Esophagus mucosa (tissue), 1 donor: ENCODE measurements at regions not wholly inside any gene's neighbourhood (a gene's known extent, or its start where the extent isn't known, plus 50 kb on each side); places are given as distances from the start of the nearest gene placed in this dataset.
A peak's percentile ranks its signal among the peaks of the same experiment; 100 is the strongest.

ENCODE experiments used
- ATAC-seq: fragments of 200-7000 bp; cut with Tn5 transposase; one replicate; pipeline ENCODE4 v1.9.1; 2020
- donor health status: DM: yes; HTN: yes; CAD: no.

DNA sequence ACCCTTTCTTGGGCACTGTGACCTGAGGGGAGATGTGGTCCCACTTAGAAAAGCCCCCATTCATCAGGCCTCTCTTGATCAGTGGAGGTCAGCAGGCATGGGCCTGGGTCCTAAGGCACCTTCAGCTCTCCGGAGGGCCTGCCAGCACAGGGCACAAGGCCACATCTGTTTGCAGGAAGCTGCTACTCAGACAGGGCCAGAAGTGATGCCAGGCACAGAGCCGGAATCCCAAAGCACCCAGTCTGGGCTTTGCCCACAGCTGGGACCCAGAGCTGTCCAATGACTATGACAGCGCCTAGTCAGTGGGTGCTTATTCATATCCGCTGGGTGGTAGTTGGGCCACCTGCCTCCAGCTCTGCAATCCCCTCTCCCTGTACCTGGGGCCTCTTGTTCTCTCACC, 63.2 kb upstream of the ELN start:
- no peak for ATAC-seq

DNA sequence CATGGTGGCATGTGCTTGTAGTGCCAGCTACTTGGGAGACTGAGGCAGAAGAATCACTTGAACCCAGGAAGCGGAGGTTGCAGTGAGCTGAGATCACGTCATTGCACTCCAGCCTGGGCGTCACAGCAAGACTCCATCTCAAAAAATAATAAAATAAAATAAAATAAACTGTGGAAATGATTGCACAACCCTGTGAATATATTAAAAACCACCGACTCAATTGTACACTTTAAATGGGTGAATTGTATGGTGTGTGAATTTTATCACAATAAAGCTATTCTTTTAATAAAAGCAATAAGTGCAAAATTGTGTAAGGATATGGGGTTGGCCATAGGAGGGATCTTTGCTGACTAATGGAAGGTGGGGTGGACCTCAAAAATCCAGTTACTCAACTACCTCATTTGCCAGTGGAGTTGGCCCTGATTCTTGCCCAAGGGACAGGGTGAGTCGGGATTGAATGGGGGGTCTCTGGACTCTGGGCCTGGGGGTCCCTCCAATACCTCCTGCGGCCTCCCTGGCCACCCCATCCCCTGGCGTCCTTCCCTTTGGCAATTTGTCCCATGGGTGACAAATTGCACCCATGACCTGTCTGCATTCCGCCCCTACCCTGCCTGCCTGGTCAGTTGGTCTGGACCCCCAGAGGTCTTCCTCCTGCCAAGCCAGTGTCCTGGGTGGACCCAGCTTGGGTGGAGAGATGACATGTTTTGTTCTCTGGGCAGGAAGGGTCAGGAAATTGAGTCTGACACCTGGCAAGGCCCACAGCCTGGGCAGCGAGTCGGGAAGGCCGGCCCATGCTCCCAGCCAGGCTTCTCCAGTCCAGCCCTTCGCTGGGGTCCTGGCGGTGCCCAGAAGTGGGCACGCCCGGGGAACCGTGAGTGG, 61.7 kb upstream of the ELN start:
- peak; percentile 55 for ATAC-seq

DNA sequence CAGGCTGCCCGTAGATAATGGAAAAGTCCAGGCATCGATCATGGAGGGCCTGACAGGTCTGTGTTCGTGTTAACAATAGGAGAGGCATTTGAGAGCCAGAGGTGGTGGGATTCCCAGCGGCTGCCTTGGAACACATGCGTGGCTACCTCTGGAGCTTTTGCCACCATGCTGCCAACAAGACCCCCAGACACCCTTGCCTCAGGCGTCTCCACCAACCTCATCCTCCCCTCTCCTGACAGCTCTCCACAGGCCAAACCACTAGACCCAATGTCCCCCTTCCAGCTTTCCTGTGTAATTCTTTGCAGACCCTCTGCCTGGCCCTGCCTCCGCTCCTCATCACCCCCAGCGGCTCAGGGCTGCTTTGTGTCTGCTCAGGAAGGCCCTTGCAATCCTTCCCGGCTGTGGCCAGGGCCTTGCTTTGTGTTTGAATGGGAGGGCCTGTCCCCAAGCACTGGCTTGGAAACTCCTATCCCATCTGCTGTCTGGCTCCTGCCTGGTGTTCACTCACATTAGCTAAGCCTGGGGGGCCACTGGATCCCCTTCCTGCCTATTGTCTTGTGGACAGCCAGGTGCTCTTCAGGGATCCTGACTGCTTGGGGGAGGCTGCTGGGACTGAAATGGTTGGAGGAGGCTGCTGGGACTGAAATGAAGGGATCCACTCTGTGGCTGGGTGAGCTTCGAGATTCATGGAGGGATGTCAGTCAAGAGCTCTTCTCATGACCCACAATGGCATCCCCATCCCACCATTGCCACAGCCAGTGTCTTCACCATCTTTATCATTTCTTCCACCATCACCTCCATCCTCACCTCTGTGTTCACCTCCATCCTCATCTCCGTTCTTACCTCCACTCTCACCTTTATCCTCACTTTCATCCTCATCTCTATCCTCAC, 60.8 kb upstream of the ELN start:
- ATAC-seq: no peak

DNA sequence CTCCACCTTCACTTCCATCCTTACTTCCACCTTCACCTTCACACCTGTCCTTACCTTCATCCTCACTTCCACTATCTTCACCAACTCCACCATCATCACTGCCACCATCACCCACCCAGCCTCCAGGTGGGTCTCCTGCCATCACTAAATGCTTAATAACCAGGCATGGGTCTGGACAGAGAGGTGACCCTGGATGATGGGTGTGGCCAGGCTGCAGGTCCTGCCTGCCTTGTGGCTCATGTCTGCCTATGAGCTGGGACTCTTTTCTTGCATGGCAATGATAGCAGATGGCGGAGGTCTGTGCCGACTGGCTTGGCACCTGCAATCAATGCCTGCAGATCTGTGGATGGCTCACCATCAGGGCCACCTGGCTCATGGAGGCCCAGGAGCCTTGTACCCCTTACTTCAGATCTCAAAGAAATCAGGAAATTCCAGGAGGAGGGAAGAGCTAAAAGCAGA, 60.1 kb upstream of the ELN start:
- no peak for ATAC-seq

DNA sequence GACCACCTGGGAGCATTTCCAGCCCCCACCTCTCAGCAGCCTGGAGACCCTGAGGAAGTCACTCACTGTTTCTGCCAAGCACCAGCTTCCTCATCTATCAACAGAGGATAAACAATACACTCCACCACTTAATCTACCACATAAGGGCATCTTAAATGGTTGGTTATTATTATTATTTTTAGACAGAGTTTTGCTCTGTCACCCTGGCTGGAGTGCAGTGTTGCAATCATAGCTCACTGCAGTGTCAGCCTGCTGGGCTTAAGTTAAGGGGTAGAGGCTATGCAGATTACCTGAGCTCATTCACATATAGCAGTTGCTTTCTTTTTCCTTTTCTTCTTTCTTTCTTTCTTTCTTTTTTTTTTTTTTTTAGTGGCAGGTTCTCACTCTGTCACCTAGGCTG, 59.5 kb upstream of the ELN start:
- ATAC-seq: no peak

DNA sequence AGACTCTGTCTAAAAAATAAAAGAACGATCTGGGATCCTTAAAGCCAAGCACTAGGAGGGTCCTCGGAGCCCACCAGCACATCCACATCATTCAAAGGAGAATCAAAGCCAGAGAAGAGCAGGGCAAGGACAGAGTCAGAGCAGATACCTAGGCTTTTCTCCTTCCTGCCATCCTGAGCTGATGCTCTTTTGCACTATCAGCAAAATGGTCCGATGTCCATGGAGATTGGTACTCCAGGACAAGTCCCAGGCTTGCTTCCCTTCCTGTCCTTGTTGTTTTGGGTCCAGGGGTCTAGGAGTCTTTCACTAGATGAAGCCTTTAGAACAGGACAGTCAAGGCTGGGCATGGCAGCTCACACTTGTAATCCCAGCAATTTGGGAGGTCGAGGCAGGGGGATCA, 58.0 kb upstream of the ELN start:
- ATAC-seq: no peak

DNA sequence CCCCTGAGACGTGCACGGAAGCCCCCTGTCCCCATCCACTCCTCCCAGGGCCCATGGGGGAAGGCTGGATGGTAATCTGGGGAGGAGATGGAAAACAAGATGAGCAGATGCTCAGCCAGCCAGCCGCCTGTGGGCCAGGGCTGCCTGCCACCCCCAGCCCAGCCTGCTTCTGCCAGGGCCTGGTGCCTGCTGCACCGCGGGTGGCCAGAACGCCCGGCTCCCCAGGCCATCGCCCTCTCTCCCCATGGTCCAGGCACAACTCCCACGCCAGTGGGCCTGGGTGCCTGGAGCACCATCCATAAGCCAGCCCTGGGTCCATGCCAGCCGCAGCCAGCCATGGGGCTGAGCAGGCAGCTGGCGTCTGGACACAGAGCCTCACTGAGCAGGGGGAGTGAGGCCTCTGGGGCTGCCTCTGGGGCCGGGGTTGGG, 57.2 kb upstream of the ELN start:
- ATAC-seq: no peak

DNA sequence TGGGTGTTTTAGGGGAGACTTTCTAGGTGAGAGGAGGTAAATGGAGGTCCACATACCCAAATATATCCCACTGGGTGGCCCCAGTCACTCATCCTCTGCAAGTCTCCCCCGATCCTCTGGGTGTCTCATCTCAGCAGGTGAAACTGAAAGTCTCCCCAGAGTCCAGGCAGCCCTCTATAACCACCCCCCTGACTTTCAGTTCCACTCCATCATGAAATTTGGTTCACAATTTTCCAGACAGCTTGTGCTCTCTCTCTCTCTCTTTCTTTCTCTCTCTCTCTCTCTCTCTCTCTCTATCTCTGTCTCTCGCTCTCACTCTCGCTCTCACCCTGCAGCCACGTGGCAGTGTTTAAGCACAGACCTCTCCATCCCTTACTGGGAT, 56.7 kb upstream of the ELN start:
- no peak for ATAC-seq

DNA sequence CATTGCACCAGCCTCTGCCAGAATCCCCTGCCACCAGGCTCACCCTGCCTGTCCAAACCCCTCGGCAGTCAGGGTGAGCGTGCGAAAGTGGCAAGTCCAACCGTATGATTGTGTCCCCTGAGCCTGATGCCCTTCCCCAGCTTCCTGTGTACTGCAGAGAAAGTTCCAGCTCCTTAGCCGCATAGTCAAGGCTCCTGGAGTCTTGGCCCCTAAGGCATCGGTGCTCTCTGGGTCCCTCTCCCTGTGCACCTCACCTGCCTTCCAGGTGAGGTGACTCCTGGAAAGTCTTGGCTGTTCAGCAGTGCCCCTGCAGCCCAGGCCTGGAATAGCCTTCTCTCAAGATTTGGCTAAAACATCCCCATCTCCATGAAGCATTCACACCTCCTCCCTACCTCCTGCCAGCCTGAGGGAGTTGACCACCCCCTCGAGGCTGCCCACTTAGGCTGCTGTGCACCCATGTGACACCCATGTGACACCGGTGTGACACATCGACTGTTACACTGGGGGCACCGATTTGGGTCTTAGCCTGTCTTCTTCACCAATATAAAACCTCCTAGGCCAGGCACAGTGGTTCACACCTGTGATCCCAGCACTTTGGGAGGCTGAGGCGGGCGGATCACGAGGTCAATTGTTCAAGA, 56.1 kb upstream of the ELN start:
- ATAC-seq: peak; percentile 62

DNA sequence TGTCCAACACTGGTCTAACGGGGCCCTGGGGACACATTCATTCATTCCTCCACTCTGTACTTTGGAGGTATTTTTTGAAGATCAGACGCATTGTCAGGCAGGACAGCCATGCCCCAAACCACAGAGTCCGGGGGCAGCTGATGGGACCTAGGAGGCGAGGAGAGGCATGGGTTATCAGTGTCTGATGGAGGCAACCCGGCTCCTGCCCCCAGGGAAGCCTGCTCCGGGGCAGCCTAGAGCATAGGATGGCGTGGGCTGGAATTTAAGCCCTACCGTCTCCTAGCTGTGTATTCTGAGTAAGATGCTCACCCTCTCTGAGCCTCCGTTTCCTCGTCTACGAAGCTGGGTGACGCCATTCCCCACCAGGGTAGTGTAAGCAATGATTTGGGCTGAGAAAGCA, 55.4 kb upstream of the ELN start:
- no peak for ATAC-seq

DNA sequence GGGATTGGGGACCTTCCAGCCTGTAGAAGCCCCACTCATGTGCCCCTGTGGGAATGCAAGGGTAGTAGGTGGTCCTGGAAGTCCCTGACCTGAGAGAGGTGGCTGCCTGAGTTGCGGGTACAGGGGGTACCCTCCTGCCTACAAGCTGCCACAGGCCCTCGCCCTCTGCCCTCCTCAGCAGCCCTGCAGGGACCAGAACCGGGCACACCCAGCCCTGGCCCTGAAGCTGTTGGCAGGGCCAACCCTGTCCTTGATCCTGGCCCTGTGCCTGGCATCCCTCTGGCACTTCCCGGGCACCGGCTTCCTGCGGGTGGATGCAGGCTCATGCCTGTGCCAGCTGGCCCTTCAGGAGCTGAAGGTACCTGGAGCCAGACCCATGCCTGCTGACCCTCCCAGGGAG, 54.9 kb upstream of the ELN start:
- peak; percentile 41 for ATAC-seq

DNA sequence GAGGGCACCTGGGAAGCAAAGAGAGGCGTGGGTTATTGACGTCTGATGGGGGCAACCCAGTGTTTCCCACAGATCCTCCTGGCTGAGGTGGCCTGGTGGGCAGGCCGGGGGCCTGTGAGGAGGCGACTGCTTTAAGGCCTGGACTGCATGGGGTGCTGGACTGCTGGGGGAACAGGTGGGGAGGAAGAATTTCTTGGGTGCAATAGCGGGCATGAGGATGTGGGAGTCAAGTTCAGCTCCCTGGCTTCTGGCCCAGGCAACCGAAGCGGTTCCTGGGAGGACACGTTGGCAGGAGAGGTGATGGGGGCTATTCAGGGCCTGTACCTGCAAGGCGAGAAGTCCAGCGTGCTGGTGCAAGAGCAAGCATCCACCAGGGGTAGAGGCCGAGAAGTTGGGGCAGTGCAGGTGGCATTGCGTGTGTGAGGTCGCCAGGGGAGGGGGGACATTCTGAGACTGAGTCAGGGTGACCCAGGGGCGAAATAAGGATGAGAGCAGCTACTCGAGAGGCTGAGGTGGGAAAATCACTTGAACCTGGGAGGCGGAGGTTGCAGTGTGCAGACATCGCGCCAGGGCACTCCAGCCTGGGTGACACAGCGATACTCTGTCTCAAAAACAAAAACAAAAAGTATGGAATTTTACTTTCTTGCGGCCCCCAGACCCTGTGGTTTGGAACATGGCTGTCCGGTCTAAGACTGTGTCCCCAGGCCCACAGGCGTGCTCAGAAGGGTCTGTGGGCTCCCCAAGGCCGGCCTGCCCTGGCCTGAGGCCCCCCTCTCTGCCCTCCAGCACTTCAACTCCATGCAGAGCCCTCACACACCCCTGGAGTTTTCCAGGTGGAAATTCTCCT, 53.6 kb upstream of the ELN start:
- ATAC-seq: no peak

DNA sequence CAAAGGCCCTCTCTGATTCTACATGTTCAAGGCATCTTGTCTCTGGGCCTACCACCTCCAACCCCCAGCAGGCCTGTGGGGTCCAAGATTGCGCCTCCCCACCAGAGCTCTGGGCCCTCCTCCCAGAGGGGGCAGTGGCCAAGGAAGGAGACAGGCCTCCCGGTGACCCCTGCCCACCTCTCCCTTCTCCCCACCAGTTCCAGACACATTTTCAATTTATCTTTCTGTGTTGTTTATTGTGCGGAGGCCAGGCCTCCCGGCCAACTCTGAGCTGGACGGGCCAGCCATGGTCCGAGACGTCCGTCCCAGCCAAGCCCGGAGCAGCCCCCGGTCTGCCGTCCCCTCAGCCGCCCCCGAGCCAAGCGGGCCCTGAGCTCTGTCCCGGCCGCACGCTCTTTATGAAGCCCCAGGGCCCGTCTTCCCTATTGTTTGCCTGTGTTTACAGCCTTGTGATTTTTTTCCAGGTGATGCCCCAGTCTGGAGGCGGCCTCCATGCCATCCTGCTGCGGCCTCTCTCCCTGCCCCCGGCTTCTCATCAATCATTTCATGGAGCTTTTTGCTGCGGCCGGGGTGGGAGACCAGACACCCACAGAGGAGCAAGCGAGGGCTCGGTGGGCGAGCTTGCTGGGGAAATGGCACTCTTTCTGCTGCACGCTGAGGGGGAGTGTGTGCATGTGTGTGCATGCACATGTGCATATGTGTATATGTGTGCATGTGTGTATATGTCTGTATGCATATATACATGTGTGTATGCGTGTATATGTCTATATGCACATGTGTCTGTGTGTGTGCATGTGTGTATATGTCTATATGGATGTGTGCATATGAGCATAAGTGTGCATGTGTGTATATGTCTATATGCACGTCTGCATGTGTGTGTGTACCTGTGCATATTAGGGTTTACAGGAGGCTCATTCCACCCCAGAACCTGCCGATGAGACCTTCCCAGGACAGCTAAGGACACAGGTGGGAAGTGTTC, 52.7 kb upstream of the ELN start:
- ATAC-seq: no peak

DNA sequence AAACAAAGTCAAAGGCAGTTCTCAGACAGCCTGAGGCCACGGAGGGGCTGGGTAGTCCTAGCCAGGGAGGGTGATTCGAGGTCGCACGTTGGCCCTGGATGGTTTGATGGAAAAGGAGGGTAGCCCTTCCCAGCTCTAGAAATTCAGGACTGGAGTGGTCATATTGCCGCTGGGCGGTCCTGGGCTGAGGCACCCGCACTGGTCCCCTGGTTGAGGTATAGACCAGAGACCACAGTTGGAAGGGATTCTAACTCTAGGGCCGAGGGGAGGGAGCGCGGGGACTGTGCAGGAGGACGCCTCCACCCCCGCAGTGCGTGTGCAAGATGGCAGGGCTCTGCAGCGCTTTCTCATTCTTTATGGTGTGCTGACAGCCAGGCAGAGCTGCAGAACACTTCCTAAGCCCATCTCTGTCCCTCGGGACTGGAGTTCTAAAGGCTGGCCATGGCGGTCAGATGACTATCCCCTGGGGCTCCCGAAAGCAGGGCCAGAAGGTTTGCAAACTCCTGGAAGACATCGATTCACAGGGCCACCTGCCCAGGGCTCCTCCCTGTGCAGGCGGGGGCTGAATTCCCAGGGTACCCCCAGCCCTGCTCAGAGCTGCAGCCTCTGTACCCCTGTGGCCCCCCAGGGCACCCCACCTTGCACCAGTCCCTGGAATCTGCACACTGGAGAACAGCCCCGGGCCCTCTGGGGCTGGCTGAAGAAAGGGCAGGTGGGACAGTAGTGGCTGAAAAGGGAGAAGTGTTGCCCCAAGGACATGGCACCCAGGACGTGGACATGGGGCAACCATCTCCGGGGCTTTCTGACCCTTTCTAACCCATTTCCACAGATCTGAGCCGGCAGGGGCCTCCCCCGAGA, 51.0 kb upstream of the ELN start:
- no peak for ATAC-seq

DNA sequence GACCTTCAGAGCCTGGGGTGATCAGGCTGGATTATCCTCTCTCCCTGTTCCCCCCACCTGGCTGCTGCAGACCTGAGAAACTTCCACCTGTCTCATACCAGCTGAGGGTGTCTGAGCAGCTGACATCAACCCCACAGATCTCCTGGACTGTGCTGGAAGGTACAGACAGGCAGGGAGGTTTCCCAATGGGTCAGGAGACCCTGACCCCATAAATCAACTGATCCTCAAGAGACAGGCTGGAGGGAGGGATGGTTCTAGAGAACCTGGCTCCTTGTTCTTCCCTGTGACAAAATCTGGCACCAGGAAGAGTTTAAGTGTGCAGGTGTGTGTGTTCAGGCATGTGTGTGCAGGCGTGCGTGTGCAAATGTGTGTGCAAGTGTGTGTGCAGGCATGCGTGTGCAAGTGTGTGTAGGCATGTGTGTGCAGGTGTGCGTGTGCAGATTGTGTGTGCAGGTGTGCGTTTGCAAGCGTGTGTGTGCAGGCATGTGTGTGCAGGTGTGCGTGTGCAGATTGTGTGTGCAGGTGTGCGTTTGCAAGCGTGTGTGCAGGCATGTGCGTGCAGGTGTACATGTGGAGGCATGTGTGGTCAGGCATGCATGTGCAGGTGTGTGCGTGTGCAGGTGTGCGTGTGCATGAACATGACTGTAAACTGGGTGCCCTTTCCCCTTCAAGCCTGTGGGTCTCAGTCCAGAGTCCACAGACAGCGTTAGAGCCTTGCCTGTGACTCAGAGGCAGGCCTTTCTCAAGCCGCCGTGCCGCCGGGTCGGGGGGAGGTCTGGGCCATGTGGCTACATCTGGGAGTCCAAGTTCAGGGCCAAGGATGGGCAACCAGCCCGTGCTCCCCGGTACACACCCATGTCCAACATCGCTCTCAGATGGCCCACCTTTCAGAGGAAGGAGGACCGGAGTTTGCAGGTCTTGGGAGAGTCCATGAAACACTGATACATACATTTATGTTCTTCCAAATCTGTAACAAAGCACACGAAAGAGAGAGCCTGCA, 50.1 kb upstream of the ELN start:
- no peak for ATAC-seq
